D341Med (cell line): ENCODE measurements at regions not wholly inside any gene's neighbourhood (a gene's known extent, or its start where the extent isn't known, plus 50 kb on each side); places are given as distances from the start of the nearest gene placed in this dataset.
"Not testable (repeated sequence)": the region's sequence is repeated elsewhere in the genome, so short reads cannot be mapped to it uniquely, and the experiment has no call there.

Experiments
- DNase-seq: peaks from one replicate; pipeline ENCODE4 v3.0.0; 2012; ENCODE audit warnings: low spot score

- no peak for DNase-seq
Observed at GRCh38 chr13:89982407-89983095, 1364.9 kb upstream of the MIR17HG start.

GRCh38 chr13:89988206-89988605 lies 1359.3 kb upstream of the MIR17HG start:
- DNase-seq: no peak

- DNase-seq: no peak
Observed at GRCh38 chr13:90003566-90003965, 1343.9 kb upstream of the MIR17HG start.

GRCh38 chr13:90008707-90009149 lies 1338.8 kb upstream of the MIR17HG start:
- DNase-seq: no peak

- no peak for DNase-seq
Observed at GRCh38 chr13:90014038-90014437, 1333.4 kb upstream of the MIR17HG start.

- no peak for DNase-seq
Observed at GRCh38 chr13:90015565-90016507, 1331.7 kb upstream of the MIR17HG start.

GRCh38 chr13:90016688-90017087 lies 1330.8 kb upstream of the MIR17HG start:
- DNase-seq: no peak

GRCh38 chr13:90020536-90021070 lies 1326.9 kb upstream of the MIR17HG start:
- no peak for DNase-seq

- DNase-seq: no peak
Observed at GRCh38 chr13:90027409-90027808, 1320.1 kb upstream of the MIR17HG start.

- no peak for DNase-seq
Observed at GRCh38 chr13:90032313-90032712, 1315.2 kb upstream of the MIR17HG start.

GRCh38 chr13:90032841-90033493 lies 1314.5 kb upstream of the MIR17HG start:
- DNase-seq: no peak

- no peak for DNase-seq
Observed at GRCh38 chr13:90039516-90039915, 1308.0 kb upstream of the MIR17HG start.

GRCh38 chr13:90047600-90047999 lies 1299.9 kb upstream of the MIR17HG start:
- no peak for DNase-seq

GRCh38 chr13:90049989-90050671 lies 1297.4 kb upstream of the MIR17HG start:
- DNase-seq: no peak

- no peak for DNase-seq
Observed at GRCh38 chr13:90055121-90055520, 1292.4 kb upstream of the MIR17HG start.

- DNase-seq: no peak
Observed at GRCh38 chr13:90055760-90056159, 1291.7 kb upstream of the MIR17HG start.

GRCh38 chr13:90064226-90064625 lies 1283.3 kb upstream of the MIR17HG start:
- DNase-seq: not testable (repeated sequence)

- DNase-seq: no peak
Observed at GRCh38 chr13:90068658-90069057, 1278.8 kb upstream of the MIR17HG start.

- no peak for DNase-seq
Observed at GRCh38 chr13:90070362-90070761, 1277.1 kb upstream of the MIR17HG start.

GRCh38 chr13:90070837-90071525 lies 1276.5 kb upstream of the MIR17HG start:
- no peak for DNase-seq

GRCh38 chr13:90084684-90085290 lies 1262.7 kb upstream of the MIR17HG start:
- DNase-seq: no peak
